ENCODE measurements at regions not wholly inside any gene's neighbourhood (a gene's known extent, or its start where the extent isn't known, plus 50 kb on each side); places are given as distances from the start of the nearest gene placed in this dataset.

DNA sequence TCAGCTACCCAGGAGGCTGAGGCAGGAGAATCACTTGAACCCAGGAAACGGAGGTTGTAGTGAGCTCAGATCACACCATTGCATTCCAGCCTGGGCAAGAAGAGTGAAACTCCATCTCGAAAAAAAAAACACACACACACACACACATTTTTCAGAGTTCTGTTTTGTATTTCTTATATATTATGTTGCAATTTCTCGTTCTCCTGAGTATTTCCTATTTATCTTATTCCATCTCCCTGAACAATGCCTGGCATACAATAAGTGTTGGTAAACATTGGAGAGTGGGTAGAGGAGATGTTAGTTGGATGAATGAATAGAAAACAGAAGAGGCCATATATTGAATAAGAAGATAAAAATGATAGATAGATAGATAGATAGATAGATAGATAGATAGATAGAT, 167.8 kb upstream of the CDH5 start:
- no peaks in the 10 kb centered on the region for H3K36me3 ChIP-seq (ENCODE audit: low read depth)
- no peak for ATAC-seq
- no peak for DNase-seq
- no peak overlapping the region for H3K4me3 ChIP-seq
- no peaks in the 10 kb centered on the region for H3K9me3 ChIP-seq
- no peak for TF ChIP-seq CTCF (IDR thresholded peaks at IDR 0.05)
- intact Hi-C loops (cut with DNase I, micrococcal nuclease): no loop called here
- no peaks in the 10 kb centered on the region for H3K4me1 ChIP-seq (ENCODE audit: low read depth)

- no peak for DNase-seq
- ATAC-seq: no peak
- Histone ChIP-seq H3K4me1 (ENCODE audit: low read depth) (no peaks in the 10 kb centered on the region), H3K4me3 (no peak overlapping the region), H3K9me3 (no peaks in the 10 kb centered on the region), H3K36me3 (ENCODE audit: low read depth) (no peaks in the 10 kb centered on the region)
- no peak for TF ChIP-seq CTCF (IDR thresholded peaks at IDR 0.05)
- intact Hi-C loops (cut with DNase I, micrococcal nuclease): no loop called here
Measured at GRCh38 chr16:66197668-66198278, 168.7 kb upstream of the CDH5 start.

DNA sequence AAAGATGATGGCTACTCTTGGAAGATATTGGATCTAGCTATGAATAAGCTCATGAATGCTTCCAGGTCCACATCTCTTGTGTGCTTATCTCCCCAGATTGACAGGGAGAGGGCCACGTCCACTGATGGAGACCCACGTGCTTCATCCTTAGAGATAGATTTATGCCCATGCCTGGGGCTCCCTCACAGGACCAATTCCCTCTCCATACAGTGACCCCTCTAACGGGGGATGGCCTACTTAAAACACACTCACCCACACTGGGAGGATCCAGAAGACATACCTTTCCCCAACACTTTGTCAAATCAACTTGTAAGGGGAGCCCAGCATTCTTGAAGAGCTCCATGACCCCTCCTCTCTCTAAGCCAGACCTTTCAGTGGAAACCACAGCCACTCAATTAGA, 169.7 kb upstream of the CDH5 start:
- ATAC-seq (no peak), DNase-seq (no peak)
- intact Hi-C loops (cut with DNase I, micrococcal nuclease): no loop called here
- Histone ChIP-seq H3K9me3 (no peaks in the 10 kb centered on the region), H3K4me3 (no peak overlapping the region), H3K36me3 (ENCODE audit: low read depth) (no peaks in the 10 kb centered on the region), H3K4me1 (ENCODE audit: low read depth) (no peaks in the 10 kb centered on the region)
- TF ChIP-seq CTCF (IDR thresholded peaks at IDR 0.05): no peak

GRCh38 chr16:66194866-66195265, 171.6 kb upstream of the CDH5 start:
- no peak for TF ChIP-seq CTCF (IDR thresholded peaks at IDR 0.05)
- Histone ChIP-seq H3K36me3 (ENCODE audit: low read depth) (no peaks in the 10 kb centered on the region), H3K4me3 (no peak overlapping the region), H3K4me1 (ENCODE audit: low read depth) (no peaks in the 10 kb centered on the region), H3K9me3 (no peaks in the 10 kb centered on the region)
- intact Hi-C loops (cut with DNase I, micrococcal nuclease): no loop called here
- no peak for DNase-seq
- ATAC-seq: no peak

GRCh38 chr16:66193543-66194229, 172.8 kb upstream of the CDH5 start:
- Histone ChIP-seq H3K36me3 (ENCODE audit: low read depth) (no peaks in the 10 kb centered on the region), H3K4me1 (ENCODE audit: low read depth) (no peaks in the 10 kb centered on the region), H3K9me3 (no peaks in the 10 kb centered on the region), H3K4me3 (no peak overlapping the region)
- no peak for TF ChIP-seq CTCF (IDR thresholded peaks at IDR 0.05)
- DNase-seq (no peak), ATAC-seq (no peak)
- intact Hi-C loops (cut with DNase I, micrococcal nuclease): no loop called here
